DOHH2 (cell line): ENCODE measurements at regions not wholly inside any gene's neighbourhood (a gene's known extent, or its start where the extent isn't known, plus 50 kb on each side); places are given as distances from the start of the nearest gene placed in this dataset.

Source experiments
- EZH2phosphoT487 ChIP-seq: fragments of 200-600 bp; sonication (generic); IDR thresholded peaks from 2 replicates; pipeline ENCODE4 v1.6.1; 2017; ENCODE audit warnings: borderline replicate concordance, mild to moderate bottlenecking, antibody characterized with exemption, low read length, moderate library complexity, mixed read lengths
- TF ChIP-seq, protein P1 (sequence below): fragments of 200-600 bp; sonication (generic); IDR thresholded peaks from one replicate; pipeline ENCODE4 v1.5.1; 2014; ENCODE audit warnings: antibody characterized with exemption, mild to moderate bottlenecking, low read depth, low read length; ENCODE audit not compliant: poor library complexity, severe bottlenecking

DNA sequence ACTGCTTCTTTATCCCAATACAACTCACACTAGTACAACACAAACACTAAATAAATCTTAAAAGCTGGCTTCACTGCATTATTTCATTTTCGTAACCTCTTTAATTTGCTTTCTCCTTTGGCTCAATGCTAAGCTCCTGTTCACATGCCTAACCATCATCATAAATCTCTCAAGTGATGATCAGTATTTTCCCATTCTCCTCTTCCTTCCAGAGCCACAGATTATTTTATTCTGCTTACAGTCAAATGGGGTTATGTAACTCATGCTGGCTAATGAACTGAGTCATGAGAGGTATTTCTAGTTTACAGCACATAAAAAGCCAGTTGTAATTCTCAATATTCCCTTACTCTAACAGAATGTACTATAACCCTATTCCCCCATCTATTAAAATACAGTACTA is 350.4 kb upstream of the ZC3H15 start:
- TF ChIP-seq, protein P1, sequence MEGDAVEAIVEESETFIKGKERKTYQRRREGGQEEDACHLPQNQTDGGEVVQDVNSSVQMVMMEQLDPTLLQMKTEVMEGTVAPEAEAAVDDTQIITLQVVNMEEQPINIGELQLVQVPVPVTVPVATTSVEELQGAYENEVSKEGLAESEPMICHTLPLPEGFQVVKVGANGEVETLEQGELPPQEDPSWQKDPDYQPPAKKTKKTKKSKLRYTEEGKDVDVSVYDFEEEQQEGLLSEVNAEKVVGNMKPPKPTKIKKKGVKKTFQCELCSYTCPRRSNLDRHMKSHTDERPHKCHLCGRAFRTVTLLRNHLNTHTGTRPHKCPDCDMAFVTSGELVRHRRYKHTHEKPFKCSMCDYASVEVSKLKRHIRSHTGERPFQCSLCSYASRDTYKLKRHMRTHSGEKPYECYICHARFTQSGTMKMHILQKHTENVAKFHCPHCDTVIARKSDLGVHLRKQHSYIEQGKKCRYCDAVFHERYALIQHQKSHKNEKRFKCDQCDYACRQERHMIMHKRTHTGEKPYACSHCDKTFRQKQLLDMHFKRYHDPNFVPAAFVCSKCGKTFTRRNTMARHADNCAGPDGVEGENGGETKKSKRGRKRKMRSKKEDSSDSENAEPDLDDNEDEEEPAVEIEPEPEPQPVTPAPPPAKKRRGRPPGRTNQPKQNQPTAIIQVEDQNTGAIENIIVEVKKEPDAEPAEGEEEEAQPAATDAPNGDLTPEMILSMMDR: no peak
- TF ChIP-seq EZH2phosphoT487: no peak
